ENCODE measurements at regions not wholly inside any gene's neighbourhood (a gene's known extent, or its start where the extent isn't known, plus 50 kb on each side); places are given as distances from the start of the nearest gene placed in this dataset.
"Not testable (repeated sequence)": the region's sequence is repeated elsewhere in the genome, so short reads cannot be mapped to it uniquely, and the experiment has no call there.

- Histone ChIP-seq H3K9me3 (ENCODE audit: control insufficient read depth, insufficient read depth, low read length) (no peaks in the 10 kb centered on the region), H3K4me3 (ENCODE audit: low read depth, low read length) (no peak overlapping the region), H3K27ac (ENCODE audit: low read depth, low read length) (no peak overlapping the region), H3K27me3 (ENCODE audit: control insufficient read depth, insufficient read depth, low read length) (no peaks in the 10 kb centered on the region)
- TF ChIP-seq, protein P1, sequence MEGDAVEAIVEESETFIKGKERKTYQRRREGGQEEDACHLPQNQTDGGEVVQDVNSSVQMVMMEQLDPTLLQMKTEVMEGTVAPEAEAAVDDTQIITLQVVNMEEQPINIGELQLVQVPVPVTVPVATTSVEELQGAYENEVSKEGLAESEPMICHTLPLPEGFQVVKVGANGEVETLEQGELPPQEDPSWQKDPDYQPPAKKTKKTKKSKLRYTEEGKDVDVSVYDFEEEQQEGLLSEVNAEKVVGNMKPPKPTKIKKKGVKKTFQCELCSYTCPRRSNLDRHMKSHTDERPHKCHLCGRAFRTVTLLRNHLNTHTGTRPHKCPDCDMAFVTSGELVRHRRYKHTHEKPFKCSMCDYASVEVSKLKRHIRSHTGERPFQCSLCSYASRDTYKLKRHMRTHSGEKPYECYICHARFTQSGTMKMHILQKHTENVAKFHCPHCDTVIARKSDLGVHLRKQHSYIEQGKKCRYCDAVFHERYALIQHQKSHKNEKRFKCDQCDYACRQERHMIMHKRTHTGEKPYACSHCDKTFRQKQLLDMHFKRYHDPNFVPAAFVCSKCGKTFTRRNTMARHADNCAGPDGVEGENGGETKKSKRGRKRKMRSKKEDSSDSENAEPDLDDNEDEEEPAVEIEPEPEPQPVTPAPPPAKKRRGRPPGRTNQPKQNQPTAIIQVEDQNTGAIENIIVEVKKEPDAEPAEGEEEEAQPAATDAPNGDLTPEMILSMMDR (IDR thresholded peaks at IDR 0.05; ENCODE audit: low read depth, low read length) = no peak
- ChIA-PET POLR2A (no interaction called here), CTCF (interaction anchor here (0.9 kb wide), 1 partner anchor 42 kb away, joined by 3 read pairs; no protein-coding TSS in a partner anchor)
- DNase-seq (ENCODE audit: low read depth, low spot score) = no peak
Measured at GRCh38 chr2:48200620-48201293, 113.7 kb upstream of the FOXN2 start.

DNA sequence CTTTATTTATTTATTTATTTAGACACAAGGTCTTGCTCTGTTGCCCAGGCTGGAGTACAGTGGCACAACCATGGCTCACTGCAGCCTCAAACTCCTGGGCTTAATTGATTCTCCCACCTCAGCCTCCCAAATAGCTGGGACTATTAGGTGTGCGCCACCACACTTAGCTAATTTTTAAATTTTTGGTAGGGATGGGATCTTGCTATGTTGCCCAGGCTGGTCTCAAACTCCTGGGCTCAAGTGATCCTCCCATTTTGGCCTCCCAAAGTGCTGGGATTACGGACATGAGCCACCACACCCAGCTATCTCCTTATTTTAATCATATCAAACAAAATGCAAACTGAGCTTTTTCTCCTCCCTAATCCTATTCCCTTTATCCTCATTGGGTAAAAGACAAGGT is 113.0 kb upstream of the FOXN2 start:
- H3K9me3 ChIP-seq (ENCODE audit: control insufficient read depth, insufficient read depth, low read length); H3K27ac ChIP-seq (ENCODE audit: low read depth, low read length); H3K27me3 ChIP-seq (ENCODE audit: control insufficient read depth, insufficient read depth, low read length); POLR2A ChIA-PET; DNase-seq (ENCODE audit: low read depth, low spot score); H3K4me3 ChIP-seq (ENCODE audit: low read depth, low read length): not testable (repeated sequence)
- CTCF ChIA-PET = interaction anchor here (0.9 kb wide), 1 partner anchor 41 kb away, joined by 3 read pairs; no protein-coding TSS in a partner anchor

GRCh38 chr2:48202863-48203642 is 111.4 kb upstream of the FOXN2 start:
- H3K27me3 ChIP-seq (ENCODE audit: control insufficient read depth, insufficient read depth, low read length) = no peaks in the 10 kb centered on the region
- POLR2A ChIA-PET = no interaction called here
- TF ChIP-seq, protein P1 (IDR thresholded peaks at IDR 0.05; ENCODE audit: low read depth, low read length) = no peak
- DNase-seq (ENCODE audit: low read depth, low spot score) = no peak
- H3K9me3 ChIP-seq (ENCODE audit: control insufficient read depth, insufficient read depth, low read length) = no peaks in the 10 kb centered on the region
- H3K27ac ChIP-seq (ENCODE audit: low read depth, low read length) = no peak overlapping the region
- H3K4me3 ChIP-seq (ENCODE audit: low read depth, low read length) = no peak overlapping the region
- CTCF ChIA-PET = interaction anchor here (0.5 to 0.9 kb wide), 2 partner anchors 12 to 814 kb away, joined by 3 read pairs; no protein-coding TSS in a partner anchor

GRCh38 chr2:48203668-48204067 is 110.8 kb upstream of the FOXN2 start:
- no peak for DNase-seq (ENCODE audit: low read depth, low spot score)
- POLR2A ChIA-PET = no interaction called here
- no peak overlapping the region for H3K4me3 ChIP-seq (ENCODE audit: low read depth, low read length)
- H3K27me3 ChIP-seq (ENCODE audit: control insufficient read depth, insufficient read depth, low read length) = no peaks in the 10 kb centered on the region
- no peak overlapping the region for H3K27ac ChIP-seq (ENCODE audit: low read depth, low read length)
- no peaks in the 10 kb centered on the region for H3K9me3 ChIP-seq (ENCODE audit: control insufficient read depth, insufficient read depth, low read length)
- TF ChIP-seq, protein P1 (IDR thresholded peaks at IDR 0.05; ENCODE audit: low read depth, low read length) = no peak
- CTCF ChIA-PET = interaction anchor here (0.5 to 0.9 kb wide), 2 partner anchors 12 to 815 kb away, joined by 3 read pairs; no protein-coding TSS in a partner anchor

DNA sequence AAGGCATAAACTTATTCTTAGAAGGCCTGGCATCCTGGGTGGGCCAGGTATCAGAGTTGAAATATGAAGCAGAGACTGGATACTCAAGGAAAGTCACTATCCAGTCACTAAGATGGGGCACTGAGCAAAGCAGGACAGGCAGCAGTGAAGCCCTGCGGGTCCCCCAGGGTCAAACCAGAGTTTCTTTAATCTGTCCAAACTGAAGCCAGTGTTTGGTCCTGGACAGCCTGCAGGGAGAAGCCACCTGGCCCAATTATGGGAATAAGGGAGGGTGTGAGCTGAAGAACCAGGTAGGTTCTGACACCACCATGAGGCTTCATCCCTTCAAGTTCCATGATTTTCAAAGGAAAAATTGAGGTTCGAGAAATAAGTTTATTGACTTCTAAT is 109.7 kb upstream of the FOXN2 start:
- TF ChIP-seq, protein P1 (IDR thresholded peaks at IDR 0.05; ENCODE audit: low read depth, low read length) = no peak
- ChIA-PET CTCF (no interaction called here), POLR2A (no interaction called here)
- Histone ChIP-seq H3K4me3 (ENCODE audit: low read depth, low read length) (no peak overlapping the region), H3K27ac (ENCODE audit: low read depth, low read length) (no peak overlapping the region), H3K27me3 (ENCODE audit: control insufficient read depth, insufficient read depth, low read length) (no peaks in the 10 kb centered on the region), H3K9me3 (ENCODE audit: control insufficient read depth, insufficient read depth, low read length) (no peaks in the 10 kb centered on the region)
- no peak for DNase-seq (ENCODE audit: low read depth, low spot score)
